ENCODE measurements at regions not wholly inside any gene's neighbourhood (a gene's known extent, or its start where the extent isn't known, plus 50 kb on each side); places are given as distances from the start of the nearest gene placed in this dataset.

DNA sequence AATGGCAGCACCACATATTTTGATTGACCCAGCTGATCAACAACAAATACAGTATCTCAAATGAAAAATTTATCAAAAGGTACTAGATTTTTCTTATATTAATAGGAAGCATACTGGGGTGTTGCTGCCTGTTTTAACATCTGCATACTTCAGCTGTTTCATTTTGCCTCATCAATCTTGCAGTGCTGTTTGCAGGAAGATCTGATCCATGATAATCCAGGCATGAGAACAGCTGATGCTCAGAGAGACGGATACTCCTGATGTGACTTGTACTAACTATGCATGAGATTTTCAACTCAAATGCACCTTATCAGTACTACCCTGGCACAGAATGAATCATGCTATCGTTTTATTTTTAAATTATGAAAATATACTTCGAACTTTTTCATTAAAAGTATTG, 2136.8 kb downstream of the PCDH9 start:
- TF ChIP-seq, protein P1, sequence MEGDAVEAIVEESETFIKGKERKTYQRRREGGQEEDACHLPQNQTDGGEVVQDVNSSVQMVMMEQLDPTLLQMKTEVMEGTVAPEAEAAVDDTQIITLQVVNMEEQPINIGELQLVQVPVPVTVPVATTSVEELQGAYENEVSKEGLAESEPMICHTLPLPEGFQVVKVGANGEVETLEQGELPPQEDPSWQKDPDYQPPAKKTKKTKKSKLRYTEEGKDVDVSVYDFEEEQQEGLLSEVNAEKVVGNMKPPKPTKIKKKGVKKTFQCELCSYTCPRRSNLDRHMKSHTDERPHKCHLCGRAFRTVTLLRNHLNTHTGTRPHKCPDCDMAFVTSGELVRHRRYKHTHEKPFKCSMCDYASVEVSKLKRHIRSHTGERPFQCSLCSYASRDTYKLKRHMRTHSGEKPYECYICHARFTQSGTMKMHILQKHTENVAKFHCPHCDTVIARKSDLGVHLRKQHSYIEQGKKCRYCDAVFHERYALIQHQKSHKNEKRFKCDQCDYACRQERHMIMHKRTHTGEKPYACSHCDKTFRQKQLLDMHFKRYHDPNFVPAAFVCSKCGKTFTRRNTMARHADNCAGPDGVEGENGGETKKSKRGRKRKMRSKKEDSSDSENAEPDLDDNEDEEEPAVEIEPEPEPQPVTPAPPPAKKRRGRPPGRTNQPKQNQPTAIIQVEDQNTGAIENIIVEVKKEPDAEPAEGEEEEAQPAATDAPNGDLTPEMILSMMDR (IDR thresholded peaks at IDR 0.05; ENCODE audit: low read length), result no peak
- no peak for TF ChIP-seq EZH2 (optimal IDR thresholded peaks at IDR 0.05; ENCODE audit: low read depth, low read length)

All from MM.1S (cell line).